ENCODE measurements at regions not wholly inside any gene's neighbourhood (a gene's known extent, or its start where the extent isn't known, plus 50 kb on each side); places are given as distances from the start of the nearest gene placed in this dataset.
"Not testable (repeated sequence)": the region's sequence is repeated elsewhere in the genome, so short reads cannot be mapped to it uniquely, and the experiment has no call there.

GRCh38 chr22:44635567-44635966 is 66.4 kb upstream of the PRR5 start:
- H3K4me2 ChIP-seq (ENCODE audit: low read length); H3K27me3 ChIP-seq (ENCODE audit: low read depth, low read length); H3K27ac ChIP-seq (ENCODE audit: low read length); H4K20me1 ChIP-seq (ENCODE audit: insufficient read depth, low read length); H2AFZ ChIP-seq (ENCODE audit: low read depth, low read length); H3K9me3 ChIP-seq (ENCODE audit: insufficient read depth, low read length); H3K4me3 ChIP-seq (ENCODE audit: low read length); H3K9ac ChIP-seq (ENCODE audit: low read length); H3K4me1 ChIP-seq (ENCODE audit: low read length); H3K36me3 ChIP-seq (replicated peaks; ENCODE audit: low read depth, low read length); H3K79me2 ChIP-seq (ENCODE audit: low read length): not testable (repeated sequence)

DNA sequence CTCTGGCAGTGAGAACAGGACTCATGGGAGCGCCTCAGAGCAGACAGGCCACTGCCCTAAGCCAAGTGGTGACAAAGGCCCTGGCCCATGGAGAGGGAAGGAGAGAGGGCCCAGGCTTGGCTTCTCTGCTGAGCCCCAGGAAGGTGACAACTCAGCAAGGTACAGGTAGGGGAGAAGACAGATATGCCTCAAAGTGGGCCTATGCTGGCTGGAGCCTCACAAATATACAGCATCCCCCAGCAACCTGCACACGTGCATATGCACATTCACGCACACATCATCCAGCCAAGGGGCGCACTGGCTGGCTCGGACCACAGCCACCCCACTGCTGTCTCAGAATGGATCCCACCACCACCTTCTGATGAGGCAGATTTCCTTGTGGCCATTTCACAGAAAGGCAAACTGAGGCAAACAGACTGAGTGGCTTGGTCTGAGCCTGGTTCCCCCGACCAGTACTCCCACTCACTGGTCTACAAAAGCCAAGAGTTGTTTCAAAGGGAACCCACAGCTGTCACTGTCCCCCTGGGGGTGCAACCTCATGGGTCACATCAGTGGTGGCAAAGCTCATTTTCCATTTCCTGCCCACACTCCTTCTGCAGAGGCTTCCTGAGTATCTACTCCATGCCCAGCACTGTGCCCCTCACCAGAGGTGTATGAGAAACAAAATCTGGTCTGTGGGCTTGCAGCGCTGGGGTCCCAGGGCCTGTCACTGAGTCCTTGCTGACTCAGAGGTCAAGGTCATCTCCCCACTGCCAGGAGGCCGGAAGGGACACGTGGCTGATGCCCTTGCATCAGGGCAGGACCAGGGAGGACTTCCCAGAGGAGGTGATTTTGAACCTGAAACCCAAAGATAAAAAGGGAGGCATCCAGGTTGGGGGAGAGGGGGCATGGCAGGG is 67.3 kb upstream of the PRR5 start:
- H3K4me1 ChIP-seq (ENCODE audit: low read length) = no peaks in the 10 kb centered on the region
- no peak overlapping the region for H3K27ac ChIP-seq (ENCODE audit: low read length)
- TF ChIP-seq EZH2phosphoT487 (IDR thresholded peaks at IDR 0.05; ENCODE audit: low read depth) (no peak), CTCF (IDR thresholded peaks at IDR 0.05; ENCODE audit: low read depth, low read length) (no peak)
- no peaks in the 10 kb centered on the region; the same call in 1 of the 2 replicates for H3K27me3 ChIP-seq (ENCODE audit: low read depth, low read length)
- no peak overlapping the region for H3K4me3 ChIP-seq (ENCODE audit: low read length)
- H2AFZ ChIP-seq (ENCODE audit: low read depth, low read length) = no peak overlapping the region
- H3K79me2 ChIP-seq (ENCODE audit: low read length) = no peaks in the 10 kb centered on the region
- no peaks in the 10 kb centered on the region for H3K9me3 ChIP-seq (ENCODE audit: insufficient read depth, low read length)
- no peaks in the 10 kb centered on the region for H3K36me3 ChIP-seq (replicated peaks; ENCODE audit: low read depth, low read length)
- H3K9ac ChIP-seq (ENCODE audit: low read length) = no peak overlapping the region
- H3K4me2 ChIP-seq (ENCODE audit: low read length) = no peak overlapping the region
- no peaks in the 10 kb centered on the region for H4K20me1 ChIP-seq (ENCODE audit: insufficient read depth, low read length)

DNA sequence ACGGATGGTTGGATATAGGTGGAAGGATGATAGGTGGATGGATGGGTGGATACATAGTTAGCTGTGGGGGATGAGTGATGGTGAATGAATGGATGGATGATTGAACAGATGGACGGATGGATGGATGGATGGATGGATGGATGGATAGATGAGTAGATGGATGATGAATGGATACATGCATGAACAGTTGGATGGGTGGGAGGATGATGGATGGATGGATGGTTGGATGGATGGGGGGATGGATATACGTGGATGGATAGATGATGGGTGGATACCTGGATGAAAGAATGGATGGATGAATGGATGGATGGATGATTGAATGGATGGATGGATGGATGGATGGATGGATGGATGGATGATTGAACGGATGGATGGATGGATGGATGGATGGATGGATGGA is 68.4 kb upstream of the PRR5 start:
- Histone ChIP-seq H3K9me3 (ENCODE audit: insufficient read depth, low read length) (no peaks in the 10 kb centered on the region), H2AFZ (ENCODE audit: low read depth, low read length) (no peak overlapping the region), H4K20me1 (ENCODE audit: insufficient read depth, low read length) (no peaks in the 10 kb centered on the region), H3K36me3 (replicated peaks; ENCODE audit: low read depth, low read length) (no peaks in the 10 kb centered on the region), H3K4me1 (ENCODE audit: low read length) (no peaks in the 10 kb centered on the region), H3K79me2 (ENCODE audit: low read length) (no peaks in the 10 kb centered on the region), H3K4me3 (ENCODE audit: low read length) (no peak overlapping the region), H3K4me2 (ENCODE audit: low read length) (no peak overlapping the region), H3K9ac (ENCODE audit: low read length) (no peak overlapping the region), H3K27ac (ENCODE audit: low read length) (no peak overlapping the region), H3K27me3 (ENCODE audit: low read depth, low read length) (no peaks in the 10 kb centered on the region)
- no peak for TF ChIP-seq CTCF (IDR thresholded peaks at IDR 0.05; ENCODE audit: low read depth, low read length)
- no peak for TF ChIP-seq EZH2phosphoT487 (IDR thresholded peaks at IDR 0.05; ENCODE audit: low read depth)

GRCh38 chr22:44632541-44633396 is 69.2 kb upstream of the PRR5 start:
- Histone ChIP-seq H3K27ac (ENCODE audit: low read length) (no peak overlapping the region), H2AFZ (ENCODE audit: low read depth, low read length) (no peak overlapping the region), H3K27me3 (ENCODE audit: low read depth, low read length) (no peaks in the 10 kb centered on the region), H3K36me3 (replicated peaks; ENCODE audit: low read depth, low read length) (no peaks in the 10 kb centered on the region), H3K9ac (ENCODE audit: low read length) (no peak overlapping the region), H3K9me3 (ENCODE audit: insufficient read depth, low read length) (no peaks in the 10 kb centered on the region), H3K4me2 (ENCODE audit: low read length) (no peak overlapping the region), H4K20me1 (ENCODE audit: insufficient read depth, low read length) (no peaks in the 10 kb centered on the region), H3K4me1 (ENCODE audit: low read length) (no peaks in the 10 kb centered on the region), H3K4me3 (ENCODE audit: low read length) (no peak overlapping the region), H3K79me2 (ENCODE audit: low read length) (no peaks in the 10 kb centered on the region)
- TF ChIP-seq EZH2phosphoT487 (IDR thresholded peaks at IDR 0.05; ENCODE audit: low read depth) = no peak
- TF ChIP-seq CTCF (IDR thresholded peaks at IDR 0.05; ENCODE audit: low read depth, low read length) = no peak

All from OCI-LY3 (cell line).